ENCODE measurements at regions not wholly inside any gene's neighbourhood (a gene's known extent, or its start where the extent isn't known, plus 50 kb on each side); places are given as distances from the start of the nearest gene placed in this dataset.
"Not testable (repeated sequence)": the region's sequence is repeated elsewhere in the genome, so short reads cannot be mapped to it uniquely, and the experiment has no call there.

GRCh38 chr16:33913601-33914000 lies 454.2 kb downstream of the TP53TG3F start:
- H2AFZ ChIP-seq (ENCODE audit: low read length); H3K9me2 ChIP-seq (ENCODE audit: insufficient read depth, low read length); BruUV-seq (replicated peaks); H3K9me3 ChIP-seq (ENCODE audit: low read length); intact Hi-C loops (cut with micrococcal nuclease; ENCODE audit: unreplicated experiment); H3K36me3 ChIP-seq (ENCODE audit: insufficient read depth, low read length); H3K79me2 ChIP-seq (ENCODE audit: insufficient read depth, low read depth, low read length); H3K27ac ChIP-seq (ENCODE audit: low read depth, low read length, poor library complexity, severe bottlenecking); CTCF ChIA-PET (ENCODE audit: unreplicated experiment); H3K4me3 ChIP-seq (ENCODE audit: low read depth, low read length, poor library complexity, severe bottlenecking); DNase-seq (ENCODE audit: low spot score); H4K20me1 ChIP-seq (ENCODE audit: insufficient read depth, low read length); H3K4me2 ChIP-seq (ENCODE audit: low read length); H3K4me1 ChIP-seq (ENCODE audit: insufficient read depth, low read length, poor library complexity, severe bottlenecking); POLR2A ChIA-PET: not testable (repeated sequence)

GRCh38 chr16:33920761-33921545 lies 461.5 kb downstream of the TP53TG3F start:
- H3K4me3 ChIP-seq (ENCODE audit: low read depth, low read length, poor library complexity, severe bottlenecking); H3K79me2 ChIP-seq (ENCODE audit: insufficient read depth, low read depth, low read length); intact Hi-C loops (cut with micrococcal nuclease; ENCODE audit: unreplicated experiment); H3K4me1 ChIP-seq (ENCODE audit: insufficient read depth, low read length, poor library complexity, severe bottlenecking); H2AFZ ChIP-seq (ENCODE audit: low read length); H4K20me1 ChIP-seq (ENCODE audit: insufficient read depth, low read length); H3K9me3 ChIP-seq (ENCODE audit: low read length); POLR2A ChIA-PET; CTCF ChIA-PET (ENCODE audit: unreplicated experiment); H3K9me2 ChIP-seq (ENCODE audit: insufficient read depth, low read length); BruUV-seq (replicated peaks); H3K4me2 ChIP-seq (ENCODE audit: low read length); H3K36me3 ChIP-seq (ENCODE audit: insufficient read depth, low read length); DNase-seq (ENCODE audit: low spot score); H3K27ac ChIP-seq (ENCODE audit: low read depth, low read length, poor library complexity, severe bottlenecking): not testable (repeated sequence)

DNA sequence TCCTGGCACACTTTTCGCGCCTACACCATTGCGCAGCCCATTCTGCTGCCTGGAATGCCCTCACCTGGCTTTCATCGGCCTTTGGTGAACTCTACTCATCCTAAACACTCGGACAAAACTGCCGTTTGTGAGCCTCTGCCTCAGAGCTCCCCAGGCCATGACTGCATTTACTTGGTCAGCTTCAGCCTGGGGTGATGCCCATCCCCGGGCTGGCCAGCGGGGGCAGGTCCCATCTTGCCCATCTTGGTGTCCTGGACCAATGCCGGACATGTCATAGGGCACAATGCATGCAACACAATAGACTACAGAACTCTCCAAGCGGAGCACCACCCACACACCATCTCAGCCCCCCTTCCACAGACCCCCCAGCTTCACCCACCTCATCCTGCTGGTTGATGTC lies 463.5 kb downstream of the TP53TG3F start:
- H3K27ac ChIP-seq (ENCODE audit: low read depth, low read length, poor library complexity, severe bottlenecking); H3K36me3 ChIP-seq (ENCODE audit: insufficient read depth, low read length); H2AFZ ChIP-seq (ENCODE audit: low read length); H4K20me1 ChIP-seq (ENCODE audit: insufficient read depth, low read length); BruUV-seq (replicated peaks); intact Hi-C loops (cut with micrococcal nuclease; ENCODE audit: unreplicated experiment); H3K9me2 ChIP-seq (ENCODE audit: insufficient read depth, low read length); H3K4me3 ChIP-seq (ENCODE audit: low read depth, low read length, poor library complexity, severe bottlenecking); H3K9me3 ChIP-seq (ENCODE audit: low read length); H3K4me2 ChIP-seq (ENCODE audit: low read length); H3K4me1 ChIP-seq (ENCODE audit: insufficient read depth, low read length, poor library complexity, severe bottlenecking); H3K79me2 ChIP-seq (ENCODE audit: insufficient read depth, low read depth, low read length); CTCF ChIA-PET (ENCODE audit: unreplicated experiment); DNase-seq (ENCODE audit: low spot score): not testable (repeated sequence)
- POLR2A ChIA-PET, result interaction anchor here (0.7 kb wide), 1 partner anchor 131 kb away, joined by 4 read pairs; no protein-coding TSS in a partner anchor

DNA sequence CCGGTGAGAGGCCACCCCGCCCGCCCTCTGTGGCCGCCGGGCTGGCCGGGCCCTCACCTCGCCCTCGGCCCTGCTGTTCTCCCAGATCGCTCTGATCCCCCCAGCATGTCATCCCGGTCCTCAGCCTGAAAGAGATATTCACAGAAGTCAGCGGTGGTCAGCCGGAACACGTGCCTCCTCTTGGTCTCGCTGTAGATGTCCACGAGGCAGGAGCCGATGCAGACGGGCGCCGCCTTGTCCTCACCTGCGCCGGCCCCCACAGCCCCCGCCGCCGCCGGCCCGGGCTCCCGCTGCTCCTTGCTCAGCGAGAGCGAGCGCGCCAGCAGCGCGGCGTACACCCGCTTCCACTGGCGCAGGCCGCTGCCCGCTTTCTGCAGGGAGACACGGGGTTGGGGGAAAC lies 468.6 kb downstream of the TP53TG3F start:
- H3K79me2 ChIP-seq (ENCODE audit: insufficient read depth, low read depth, low read length); H2AFZ ChIP-seq (ENCODE audit: low read length); H3K4me3 ChIP-seq (ENCODE audit: low read depth, low read length, poor library complexity, severe bottlenecking); H3K4me1 ChIP-seq (ENCODE audit: insufficient read depth, low read length, poor library complexity, severe bottlenecking); POLR2A ChIA-PET; CTCF ChIA-PET (ENCODE audit: unreplicated experiment); H3K36me3 ChIP-seq (ENCODE audit: insufficient read depth, low read length); H3K27ac ChIP-seq (ENCODE audit: low read depth, low read length, poor library complexity, severe bottlenecking); H3K9me2 ChIP-seq (ENCODE audit: insufficient read depth, low read length); intact Hi-C loops (cut with micrococcal nuclease; ENCODE audit: unreplicated experiment); H3K9me3 ChIP-seq (ENCODE audit: low read length); DNase-seq (ENCODE audit: low spot score); BruUV-seq (replicated peaks); H3K4me2 ChIP-seq (ENCODE audit: low read length); H4K20me1 ChIP-seq (ENCODE audit: insufficient read depth, low read length): not testable (repeated sequence)

- H3K4me1 ChIP-seq (ENCODE audit: insufficient read depth, low read length, poor library complexity, severe bottlenecking); H3K27ac ChIP-seq (ENCODE audit: low read depth, low read length, poor library complexity, severe bottlenecking); POLR2A ChIA-PET; BruUV-seq (replicated peaks); H3K9me2 ChIP-seq (ENCODE audit: insufficient read depth, low read length); H3K4me2 ChIP-seq (ENCODE audit: low read length); H4K20me1 ChIP-seq (ENCODE audit: insufficient read depth, low read length); CTCF ChIA-PET (ENCODE audit: unreplicated experiment); H2AFZ ChIP-seq (ENCODE audit: low read length); DNase-seq (ENCODE audit: low spot score); H3K36me3 ChIP-seq (ENCODE audit: insufficient read depth, low read length); H3K9me3 ChIP-seq (ENCODE audit: low read length); intact Hi-C loops (cut with micrococcal nuclease; ENCODE audit: unreplicated experiment); H3K4me3 ChIP-seq (ENCODE audit: low read depth, low read length, poor library complexity, severe bottlenecking); H3K79me2 ChIP-seq (ENCODE audit: insufficient read depth, low read depth, low read length): not testable (repeated sequence)
Measured at GRCh38 chr16:33932191-33932590, 472.8 kb downstream of the TP53TG3F start.

- H3K4me1 ChIP-seq (ENCODE audit: insufficient read depth, low read length, poor library complexity, severe bottlenecking); H3K4me2 ChIP-seq (ENCODE audit: low read length); H2AFZ ChIP-seq (ENCODE audit: low read length); H3K4me3 ChIP-seq (ENCODE audit: low read depth, low read length, poor library complexity, severe bottlenecking); H3K27ac ChIP-seq (ENCODE audit: low read depth, low read length, poor library complexity, severe bottlenecking); DNase-seq (ENCODE audit: low spot score); intact Hi-C loops (cut with micrococcal nuclease; ENCODE audit: unreplicated experiment); BruUV-seq (replicated peaks); H3K9me3 ChIP-seq (ENCODE audit: low read length); CTCF ChIA-PET (ENCODE audit: unreplicated experiment); POLR2A ChIA-PET; H3K9me2 ChIP-seq (ENCODE audit: insufficient read depth, low read length); H3K36me3 ChIP-seq (ENCODE audit: insufficient read depth, low read length); H3K79me2 ChIP-seq (ENCODE audit: insufficient read depth, low read depth, low read length); H4K20me1 ChIP-seq (ENCODE audit: insufficient read depth, low read length): not testable (repeated sequence)
Measured at GRCh38 chr16:33933039-33933438, 473.6 kb downstream of the TP53TG3F start.

DNA sequence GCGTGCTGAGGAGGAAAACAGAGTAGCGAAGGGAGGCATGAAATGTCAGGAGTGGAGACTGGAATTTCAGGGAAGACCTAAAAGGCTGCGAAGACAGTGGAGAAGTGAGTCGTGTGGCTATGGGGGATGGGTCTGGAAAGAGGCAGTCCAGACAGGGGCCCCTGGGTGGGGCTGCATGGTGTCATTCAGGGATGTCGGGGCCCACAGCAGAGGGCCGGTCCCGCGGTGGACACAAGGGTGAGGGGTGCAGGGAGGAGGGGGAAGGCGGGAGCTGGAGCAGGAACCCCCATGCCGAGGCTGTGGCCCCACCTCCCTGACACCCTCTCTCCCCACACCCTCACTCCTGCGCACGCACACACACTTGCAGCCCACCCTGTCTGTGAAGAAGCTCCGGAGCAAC lies 476.4 kb downstream of the TP53TG3F start:
- H2AFZ ChIP-seq (ENCODE audit: low read length); H3K4me2 ChIP-seq (ENCODE audit: low read length); H3K27ac ChIP-seq (ENCODE audit: low read depth, low read length, poor library complexity, severe bottlenecking); H3K79me2 ChIP-seq (ENCODE audit: insufficient read depth, low read depth, low read length); intact Hi-C loops (cut with micrococcal nuclease; ENCODE audit: unreplicated experiment); H3K9me3 ChIP-seq (ENCODE audit: low read length); DNase-seq (ENCODE audit: low spot score); H3K9me2 ChIP-seq (ENCODE audit: insufficient read depth, low read length); CTCF ChIA-PET (ENCODE audit: unreplicated experiment); H4K20me1 ChIP-seq (ENCODE audit: insufficient read depth, low read length); H3K36me3 ChIP-seq (ENCODE audit: insufficient read depth, low read length); BruUV-seq (replicated peaks); H3K4me3 ChIP-seq (ENCODE audit: low read depth, low read length, poor library complexity, severe bottlenecking); POLR2A ChIA-PET; H3K4me1 ChIP-seq (ENCODE audit: insufficient read depth, low read length, poor library complexity, severe bottlenecking): not testable (repeated sequence)

Measured in OCI-LY7 (cell line).